GM13977 (cell line): ENCODE measurements at regions not wholly inside any gene's neighbourhood (a gene's known extent, or its start where the extent isn't known, plus 50 kb on each side); places are given as distances from the start of the nearest gene placed in this dataset.
"Not testable (repeated sequence)": the region's sequence is repeated elsewhere in the genome, so short reads cannot be mapped to it uniquely, and the experiment has no call there.

Experiments
- DNase-seq: peaks from one replicate; pipeline ENCODE4 v3.0.0; 2012; ENCODE audit warnings: low spot score
- in situ Hi-C: fragments of 300-500 bp; cut with MboI; formaldehyde crosslinking; loops from one replicate; pipeline ENCODE4 v1.12.0; 2022; ENCODE audit warnings: low sequenced_read_pairs, low pct_unique_long_range_greater_than_20kb, mixed read lengths, inconsistent platforms; ENCODE audit not compliant: unreplicated experiment
- TF ChIP-seq, protein P1 (sequence below): IDR thresholded peaks from 2 replicates; pipeline ENCODE4 v1.5.1; 2012; ENCODE audit warnings: mild to moderate bottlenecking, control low read depth; ENCODE audit not compliant: insufficient read depth; ENCODE audit errors: extremely low read depth, missing control alignments

DNA sequence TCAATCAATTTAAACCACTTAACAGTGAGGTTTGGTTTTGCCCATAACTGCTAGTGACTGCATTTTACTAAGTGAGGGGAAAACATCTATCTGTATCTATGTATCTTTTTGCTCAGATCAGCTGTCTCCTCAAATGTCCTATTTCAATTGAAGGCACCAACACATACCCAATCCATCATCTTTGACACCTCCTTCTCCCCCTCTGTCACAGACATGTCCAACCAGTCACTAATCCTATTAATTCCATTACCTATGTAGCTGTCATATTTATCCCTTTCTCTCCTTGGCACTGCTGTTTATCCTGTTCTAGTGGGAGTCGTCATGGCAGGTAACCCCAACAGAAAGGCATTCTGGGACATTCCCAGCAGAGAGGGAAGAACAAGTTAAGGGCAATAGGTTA is 975.2 kb upstream of the AUTS2 start:
- in situ Hi-C loops: no loop called here
- no peak for DNase-seq
- TF ChIP-seq, protein P1, sequence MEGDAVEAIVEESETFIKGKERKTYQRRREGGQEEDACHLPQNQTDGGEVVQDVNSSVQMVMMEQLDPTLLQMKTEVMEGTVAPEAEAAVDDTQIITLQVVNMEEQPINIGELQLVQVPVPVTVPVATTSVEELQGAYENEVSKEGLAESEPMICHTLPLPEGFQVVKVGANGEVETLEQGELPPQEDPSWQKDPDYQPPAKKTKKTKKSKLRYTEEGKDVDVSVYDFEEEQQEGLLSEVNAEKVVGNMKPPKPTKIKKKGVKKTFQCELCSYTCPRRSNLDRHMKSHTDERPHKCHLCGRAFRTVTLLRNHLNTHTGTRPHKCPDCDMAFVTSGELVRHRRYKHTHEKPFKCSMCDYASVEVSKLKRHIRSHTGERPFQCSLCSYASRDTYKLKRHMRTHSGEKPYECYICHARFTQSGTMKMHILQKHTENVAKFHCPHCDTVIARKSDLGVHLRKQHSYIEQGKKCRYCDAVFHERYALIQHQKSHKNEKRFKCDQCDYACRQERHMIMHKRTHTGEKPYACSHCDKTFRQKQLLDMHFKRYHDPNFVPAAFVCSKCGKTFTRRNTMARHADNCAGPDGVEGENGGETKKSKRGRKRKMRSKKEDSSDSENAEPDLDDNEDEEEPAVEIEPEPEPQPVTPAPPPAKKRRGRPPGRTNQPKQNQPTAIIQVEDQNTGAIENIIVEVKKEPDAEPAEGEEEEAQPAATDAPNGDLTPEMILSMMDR: no peak

- TF ChIP-seq, protein P1: no peak
- no peak for DNase-seq
- in situ Hi-C loops: no loop called here
These were observed 970.9 kb upstream of the AUTS2 start for GRCh38 chr7:68627247-68627864.

DNA sequence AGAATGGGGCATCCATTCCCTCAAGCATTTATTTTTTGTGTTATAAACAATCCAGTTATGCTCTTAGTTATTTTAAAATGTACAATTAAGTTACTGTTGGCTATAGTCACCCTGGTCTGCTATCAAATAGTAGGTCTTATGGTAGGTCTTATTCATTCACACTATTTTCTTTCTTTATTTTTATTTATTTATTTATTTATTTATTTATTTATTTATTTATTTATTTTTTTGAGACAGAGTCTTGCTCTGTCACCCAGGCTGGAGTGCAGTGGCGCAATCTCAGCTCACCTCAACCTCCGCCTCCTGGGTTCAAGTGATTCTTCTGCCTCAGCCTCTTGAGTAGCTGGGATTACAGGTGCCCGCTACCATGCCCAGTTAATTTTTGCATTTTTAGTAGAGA is 967.4 kb upstream of the AUTS2 start:
- DNase-seq, in situ Hi-C loops: not testable (repeated sequence)

DNA sequence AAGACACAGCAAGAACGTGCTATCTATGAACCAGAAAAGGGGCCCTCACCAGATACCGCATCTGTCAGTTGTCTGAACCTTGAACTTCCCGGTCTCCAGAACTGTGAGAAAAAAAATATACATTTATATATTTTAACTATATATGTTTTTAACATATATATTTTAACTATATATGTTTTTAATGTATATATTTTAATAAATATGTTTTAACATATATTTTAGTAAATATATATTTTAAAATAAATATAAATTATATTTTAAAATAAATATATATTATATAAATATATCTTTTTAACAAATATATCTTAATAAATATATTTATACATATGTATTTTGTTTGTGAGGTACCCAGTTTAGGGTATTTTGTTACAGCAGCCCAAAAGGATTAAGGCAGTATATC is 958.2 kb upstream of the AUTS2 start:
- in situ Hi-C loops: no loop called here
- TF ChIP-seq, protein P1: no peak

GRCh38 chr7:68642727-68643126 is 955.5 kb upstream of the AUTS2 start:
- DNase-seq: no peak
- in situ Hi-C loops: no loop called here
- TF ChIP-seq, protein P1: no peak

More for the DNA sequence above, 958.2 kb upstream of the AUTS2 start:
- no peak for DNase-seq

- DNase-seq: no peak
- in situ Hi-C loops: no loop called here
- TF ChIP-seq, protein P1: no peak
These were observed 934.9 kb upstream of the AUTS2 start for GRCh38 chr7:68663392-68663791.

DNA sequence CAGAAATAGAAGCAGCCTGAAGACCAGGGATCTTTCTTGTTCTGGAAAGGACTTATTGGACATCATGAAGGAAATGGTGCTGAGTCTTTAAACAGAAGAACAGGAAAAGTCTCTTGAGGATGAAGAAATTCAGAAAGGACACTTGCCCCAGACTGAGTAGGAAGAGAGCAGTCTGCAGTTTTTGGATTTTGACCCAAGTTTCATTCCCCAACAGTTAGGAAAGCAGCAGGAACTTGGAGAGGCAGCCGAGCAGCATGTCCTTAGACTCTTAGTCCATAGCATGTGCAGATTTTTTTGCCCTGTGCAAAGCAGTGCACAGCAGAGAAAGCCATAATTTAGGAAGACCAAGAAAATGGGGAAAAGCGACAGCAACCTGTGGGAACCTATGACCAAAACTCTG is 927.2 kb upstream of the AUTS2 start:
- in situ Hi-C loops: no loop called here
- TF ChIP-seq, protein P1: no peak
- DNase-seq: no peak
